G401 (cell line): ENCODE measurements at regions not wholly inside any gene's neighbourhood (a gene's known extent, or its start where the extent isn't known, plus 50 kb on each side); places are given as distances from the start of the nearest gene placed in this dataset.

Experiments used
- DNase-seq: peaks from one replicate; pipeline ENCODE4 v3.0.0-alpha.2; 2015; ENCODE audit warnings: low spot score
- in situ Hi-C: cut with HindIII; loops from 2 replicates; pipeline ENCODE4 v1.10.0; 2016; ENCODE audit warnings: low sequenced_read_pairs, mixed read lengths

DNA sequence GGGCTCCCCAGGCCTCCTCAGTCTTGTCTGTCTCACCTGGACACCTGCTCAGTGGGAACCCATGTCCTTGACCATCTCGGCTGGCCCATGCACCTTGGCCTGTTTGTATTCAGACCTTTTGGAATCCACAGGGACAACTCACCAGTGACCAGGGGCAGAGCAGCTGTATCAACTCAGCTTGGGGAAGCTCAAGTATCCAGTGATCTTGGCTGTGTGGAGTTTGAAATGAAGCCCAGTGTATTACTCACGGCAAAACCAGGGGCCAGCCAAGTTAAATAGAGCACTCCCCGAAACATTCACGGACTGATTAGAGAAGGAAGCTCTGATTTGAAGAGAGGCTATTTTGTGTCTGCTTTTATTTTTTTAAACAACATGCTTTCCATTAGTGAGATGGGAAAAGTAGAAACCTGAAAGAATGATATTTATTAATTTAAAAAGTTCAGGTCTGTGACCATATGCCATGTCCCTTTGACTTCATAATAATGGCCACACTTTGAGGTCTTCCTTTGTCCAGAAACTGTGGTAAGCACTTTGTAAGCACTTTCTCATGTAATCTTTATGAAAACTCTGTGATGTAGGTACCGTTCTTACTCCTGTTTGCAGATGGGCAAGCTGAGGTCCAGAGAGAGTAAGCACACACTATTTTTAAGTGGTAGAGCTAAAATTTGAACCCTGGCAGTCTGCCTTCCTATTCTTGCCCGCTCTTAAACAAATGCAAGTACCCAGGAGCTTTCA is 656.5 kb downstream of the BNC2 start:
- in situ Hi-C loops, result no loop called here
- DNase-seq, result no peak

DNA sequence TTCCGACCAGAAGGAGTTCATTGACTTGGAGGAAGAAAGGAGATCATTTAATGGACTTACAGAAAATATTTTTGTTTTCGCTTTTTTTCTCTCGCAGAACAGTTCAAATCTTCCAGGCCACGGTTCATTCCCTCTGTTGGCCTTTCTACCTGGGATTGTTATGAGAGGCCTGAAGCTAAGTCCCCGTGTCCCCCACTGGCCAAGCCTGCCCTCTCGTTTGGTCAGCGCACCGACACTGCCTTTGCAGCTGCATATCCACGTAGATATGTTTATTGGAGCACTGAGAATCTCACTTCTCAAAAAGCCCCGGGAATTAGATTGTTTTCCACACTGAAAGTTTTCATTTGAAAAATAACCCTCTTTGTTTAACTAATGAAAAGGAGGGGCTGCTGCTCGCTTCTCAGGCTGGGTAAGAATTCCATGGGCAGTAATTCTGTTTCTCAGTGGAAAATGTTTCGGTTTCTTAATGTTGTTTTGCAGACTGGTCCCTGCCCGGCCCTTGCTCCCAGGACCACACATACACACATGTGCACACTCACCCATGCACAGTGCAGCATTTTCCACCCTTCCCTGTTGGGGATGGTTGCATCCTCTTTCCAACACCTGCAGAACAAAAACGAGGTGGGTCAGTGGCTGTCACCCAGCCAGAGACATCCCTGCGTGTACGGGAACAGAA is 655.7 kb downstream of the BNC2 start:
- DNase-seq, result no peak
- in situ Hi-C loops, result no loop called here

DNA sequence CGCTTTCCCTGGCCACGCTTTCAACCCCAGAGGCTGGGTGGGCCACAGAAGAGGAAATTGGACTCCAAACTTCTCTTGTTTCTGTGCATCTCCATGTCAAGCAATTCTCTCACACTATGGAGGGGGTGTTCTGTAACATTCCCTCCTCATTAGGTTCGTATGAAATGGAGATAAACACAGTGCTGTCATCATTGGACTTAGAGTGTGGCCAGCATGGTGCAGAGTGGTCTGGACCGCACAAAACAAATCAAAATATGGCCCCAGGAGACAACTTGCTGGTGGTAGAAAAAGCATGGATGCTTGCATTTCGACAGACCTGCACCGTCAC is 655.2 kb downstream of the BNC2 start:
- in situ Hi-C loops, result no loop called here
- no peak for DNase-seq

DNA sequence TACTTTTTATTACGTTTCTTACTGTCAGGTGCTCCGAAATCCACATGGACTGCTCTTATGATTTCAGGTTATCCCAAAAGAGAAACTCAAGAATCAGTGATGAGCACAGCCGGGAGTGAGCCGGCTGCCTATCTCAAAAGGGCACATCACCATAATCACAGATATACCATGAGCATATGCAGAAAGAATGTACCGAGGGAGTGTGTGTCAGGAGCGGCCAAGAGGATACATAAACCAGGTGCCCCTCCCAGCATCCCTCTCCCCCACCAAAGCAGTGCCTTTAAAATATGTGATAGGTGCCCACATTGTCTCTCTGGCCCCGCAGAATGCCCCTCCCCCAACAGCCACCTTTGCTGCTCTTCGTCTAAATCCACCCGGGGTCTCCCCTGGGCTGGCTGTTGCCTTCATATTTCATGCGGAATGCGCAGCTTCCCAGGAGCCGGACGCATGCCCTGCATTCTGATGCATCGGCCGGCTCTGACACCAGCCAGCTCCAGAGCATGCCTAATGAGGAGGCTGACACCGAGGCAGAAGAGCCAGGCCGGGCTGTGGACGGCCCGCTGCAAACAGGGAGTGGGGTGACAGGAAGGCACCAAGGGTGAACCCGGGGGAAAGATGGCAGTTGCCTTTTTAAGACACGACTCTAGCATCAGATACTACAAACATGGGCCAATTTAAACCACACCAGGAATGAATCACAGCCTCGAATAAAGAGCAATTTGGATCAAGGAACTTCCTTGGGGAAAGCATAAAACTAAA is 652.3 kb downstream of the BNC2 start:
- DNase-seq, result no peak
- in situ Hi-C loops, result no loop called here

DNA sequence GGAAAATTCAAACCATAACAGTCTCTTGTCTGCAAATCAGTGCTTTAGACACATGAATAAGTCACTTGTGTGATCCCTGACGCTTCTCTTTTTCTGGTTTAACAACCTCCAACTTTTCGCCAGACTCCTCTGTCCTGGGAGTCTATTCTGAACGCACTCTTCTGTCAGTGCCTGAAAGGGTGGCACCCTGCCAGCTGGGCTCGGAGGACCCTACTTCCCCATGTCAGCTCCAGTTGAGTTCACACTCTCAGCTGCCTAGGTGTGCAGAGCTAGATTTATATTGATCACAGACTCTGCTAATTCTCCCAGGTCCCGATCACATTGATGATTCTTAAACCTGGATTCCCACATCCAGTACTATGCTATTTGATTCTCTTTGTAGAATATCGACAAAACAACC is 649.1 kb downstream of the BNC2 start:
- DNase-seq, result no peak
- in situ Hi-C loops, result no loop called here

DNA sequence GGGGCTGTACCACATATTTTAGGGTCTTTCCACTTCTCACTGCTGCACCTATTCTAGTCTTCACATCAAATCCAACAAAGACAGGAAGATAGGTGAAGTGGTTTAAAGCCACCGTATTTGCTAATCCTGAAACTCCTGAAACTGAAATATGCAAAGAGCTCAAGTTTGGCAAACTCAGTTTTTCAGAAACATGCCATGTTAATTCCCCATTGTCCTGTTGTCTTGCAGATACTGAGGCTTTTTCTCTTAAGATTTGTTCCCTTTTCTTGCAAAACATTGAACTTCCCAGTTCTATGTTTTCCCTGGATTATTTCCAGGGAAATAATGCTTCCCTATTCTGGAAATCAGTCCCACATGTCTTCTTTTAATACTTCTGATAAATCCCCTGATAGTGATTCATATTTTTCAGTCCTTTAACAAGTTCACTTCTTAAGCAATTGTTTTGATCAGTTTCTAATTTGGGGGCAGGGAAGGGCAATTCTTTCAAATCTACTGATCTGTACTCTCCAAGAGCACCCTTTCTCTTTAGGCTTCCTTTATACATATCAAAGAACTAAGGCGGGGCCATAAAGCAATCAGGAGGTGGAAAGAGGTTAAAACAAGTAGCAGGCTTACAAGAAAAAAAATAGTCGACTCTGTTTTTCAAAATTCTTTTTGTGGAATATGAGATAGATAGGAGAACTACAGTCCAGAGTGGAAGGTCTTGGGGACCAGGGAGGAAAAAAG is 648.5 kb downstream of the BNC2 start:
- in situ Hi-C loops, result no loop called here
- no peak for DNase-seq

DNA sequence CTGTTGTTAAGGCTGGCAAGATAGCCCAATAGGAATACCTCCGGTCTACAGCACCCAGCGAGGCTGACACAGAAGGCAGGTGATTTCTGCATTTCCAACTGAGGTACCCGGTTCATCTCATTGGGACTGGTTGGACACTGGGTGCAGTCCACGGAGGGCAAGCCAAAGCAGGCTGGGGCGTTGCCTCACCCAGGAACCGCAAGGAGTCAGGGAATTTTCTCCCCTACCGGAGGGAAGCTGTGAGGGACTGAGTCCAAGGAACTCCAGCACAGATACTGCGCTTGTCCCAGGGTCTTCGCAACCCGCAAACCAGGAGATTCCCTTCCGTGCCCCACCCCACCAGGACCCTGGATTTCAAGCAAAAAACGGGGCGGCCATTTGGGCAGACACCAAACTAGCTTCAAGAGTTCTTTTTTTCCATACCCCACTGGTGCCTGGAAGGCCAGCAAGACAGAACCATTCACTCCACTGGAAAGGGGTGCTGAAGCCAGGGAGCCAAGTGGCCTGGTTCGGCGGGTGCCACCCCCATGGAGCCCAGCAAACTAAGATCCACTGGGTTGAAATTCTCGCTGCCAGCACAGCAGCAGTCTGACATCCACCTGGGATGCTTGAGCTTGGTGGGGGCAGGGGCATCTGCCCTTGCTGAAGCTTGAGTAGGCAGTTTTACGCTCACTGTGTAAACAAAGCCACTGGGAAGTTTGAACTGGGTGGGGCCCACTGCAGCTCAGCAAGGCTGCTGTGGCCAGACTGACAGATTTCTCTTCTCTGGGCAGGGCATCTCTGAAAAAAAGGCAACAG is 647.2 kb downstream of the BNC2 start:
- in situ Hi-C loops, result no loop called here

DNA sequence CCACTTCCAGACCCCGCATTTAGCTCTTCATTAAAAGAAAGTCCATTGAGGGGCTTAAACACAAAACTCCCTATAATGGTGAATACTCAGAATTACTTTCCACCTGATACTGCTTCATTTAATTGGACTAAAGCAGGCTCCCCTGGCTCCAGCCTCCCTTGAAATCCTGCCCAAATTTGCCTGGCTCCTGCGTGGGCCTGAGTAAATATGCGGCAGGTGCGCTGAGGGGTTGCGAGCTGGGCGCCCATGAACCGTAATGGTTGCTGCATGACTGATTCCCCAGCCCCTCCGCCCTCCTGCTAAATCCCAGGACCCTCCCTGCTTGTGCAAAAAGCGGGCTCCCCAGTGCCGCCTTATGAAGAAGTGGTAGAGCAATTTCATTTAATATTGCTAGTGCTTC is 639.7 kb downstream of the BNC2 start:
- in situ Hi-C loops, result no loop called here
- DNase-seq, result no peak

More for the DNA sequence above, 647.2 kb downstream of the BNC2 start:
- no peak for DNase-seq

DNA sequence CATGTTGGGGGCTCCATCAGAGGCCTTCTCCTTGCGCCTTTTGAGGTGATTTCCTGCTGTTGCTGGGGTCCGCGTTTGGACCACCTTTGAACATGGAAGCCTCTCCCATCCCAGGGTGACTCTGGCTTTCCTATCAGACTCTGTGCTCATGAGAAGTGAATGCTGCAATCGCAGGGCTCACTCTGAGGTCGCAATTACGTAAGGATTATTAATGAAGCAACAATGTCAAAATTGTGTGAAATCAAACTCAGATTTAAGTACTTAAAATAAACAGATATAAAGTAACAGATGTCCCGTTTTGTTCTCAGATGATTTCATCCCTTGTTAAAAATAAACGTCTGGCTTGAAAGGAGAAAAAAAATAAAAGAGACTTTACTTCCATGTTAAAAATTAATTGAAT is 634.2 kb downstream of the BNC2 start:
- no peak for DNase-seq
- in situ Hi-C loops, result no loop called here

DNA sequence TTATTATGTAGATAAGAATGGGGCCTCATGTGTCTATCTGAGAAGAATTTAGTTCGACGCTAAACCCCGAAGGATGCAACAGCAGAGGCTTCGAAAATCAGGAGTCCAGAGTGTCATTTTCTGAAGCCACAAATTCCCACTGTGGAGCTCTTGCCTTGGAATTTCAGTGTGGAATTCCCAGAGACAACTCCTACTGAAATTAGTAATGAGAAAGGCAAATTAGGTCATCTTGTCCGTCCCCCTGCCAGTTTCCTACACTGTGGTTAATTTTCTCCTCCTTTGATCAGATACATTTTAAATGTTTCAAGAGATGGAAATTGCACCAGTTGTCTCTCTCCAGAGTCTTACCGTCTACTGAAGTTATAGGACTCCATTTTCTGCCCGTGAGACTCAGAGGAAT is 633.6 kb downstream of the BNC2 start:
- in situ Hi-C loops, result no loop called here
- DNase-seq, result no peak

DNA sequence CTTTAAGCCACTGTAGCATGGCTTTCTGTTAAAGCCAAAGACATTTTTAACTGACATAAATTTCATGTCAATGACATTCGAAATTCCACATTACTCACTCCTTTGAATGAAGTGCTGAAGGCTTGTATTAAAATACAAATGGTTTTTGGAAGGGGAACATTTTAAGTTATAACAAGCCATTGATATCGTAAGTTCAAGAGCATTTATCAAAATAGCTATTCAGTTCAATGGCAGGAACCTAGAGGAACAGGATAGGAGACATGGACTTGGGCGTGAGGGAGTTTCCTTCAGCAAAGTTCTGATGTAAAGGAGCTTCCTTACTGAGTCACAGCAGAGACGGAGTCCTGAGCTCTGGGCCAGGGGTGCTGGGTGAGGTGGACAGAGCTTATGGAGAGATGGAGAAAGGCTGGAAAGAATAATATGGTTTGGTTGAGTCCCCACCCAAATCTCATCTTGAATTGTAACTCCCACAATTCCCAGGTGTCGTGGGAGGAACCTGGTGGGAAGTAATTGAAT is 631.8 kb downstream of the BNC2 start:
- no peak for DNase-seq
- in situ Hi-C loops, result no loop called here

DNA sequence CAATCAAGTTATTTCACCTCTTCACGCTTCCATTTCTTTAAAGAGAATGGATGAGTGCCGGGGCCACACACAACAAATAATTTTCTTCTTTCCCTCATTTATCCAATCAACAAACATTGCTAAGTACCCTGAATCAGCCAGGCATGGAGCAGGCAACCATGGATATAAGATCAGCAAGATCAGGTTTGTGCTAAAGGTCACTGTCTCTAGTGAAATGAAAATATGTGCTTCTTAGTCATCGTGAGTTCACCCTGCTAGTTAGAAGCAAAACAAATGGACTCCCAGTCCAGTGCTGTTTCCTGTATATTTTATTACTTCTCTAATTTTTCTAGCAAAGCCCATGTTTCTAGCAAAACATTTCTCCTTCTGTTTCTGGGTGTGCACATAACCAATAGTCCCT is 629.2 kb downstream of the BNC2 start:
- in situ Hi-C loops, result no loop called here
- DNase-seq, result no peak

DNA sequence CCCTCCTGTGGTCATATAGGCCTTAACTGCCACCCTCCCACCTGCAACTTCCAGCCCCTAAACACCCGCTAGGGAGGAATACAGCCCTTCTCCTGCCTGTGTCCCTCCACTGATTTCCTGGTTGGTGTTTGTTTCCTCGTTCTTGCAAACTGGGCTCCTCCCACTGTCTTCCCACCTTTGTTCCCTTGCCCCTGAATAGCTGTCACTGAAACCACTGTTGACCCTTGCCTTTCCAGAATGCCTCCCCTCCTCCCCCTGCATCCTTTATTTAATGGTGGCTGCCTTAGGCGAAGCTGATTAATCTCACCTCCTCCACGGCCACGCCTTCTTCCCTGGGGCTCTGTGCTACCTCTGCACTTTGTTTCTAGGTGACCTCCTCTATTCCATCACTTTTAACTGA is 626.7 kb downstream of the BNC2 start:
- in situ Hi-C loops, result no loop called here
- DNase-seq, result no peak

DNA sequence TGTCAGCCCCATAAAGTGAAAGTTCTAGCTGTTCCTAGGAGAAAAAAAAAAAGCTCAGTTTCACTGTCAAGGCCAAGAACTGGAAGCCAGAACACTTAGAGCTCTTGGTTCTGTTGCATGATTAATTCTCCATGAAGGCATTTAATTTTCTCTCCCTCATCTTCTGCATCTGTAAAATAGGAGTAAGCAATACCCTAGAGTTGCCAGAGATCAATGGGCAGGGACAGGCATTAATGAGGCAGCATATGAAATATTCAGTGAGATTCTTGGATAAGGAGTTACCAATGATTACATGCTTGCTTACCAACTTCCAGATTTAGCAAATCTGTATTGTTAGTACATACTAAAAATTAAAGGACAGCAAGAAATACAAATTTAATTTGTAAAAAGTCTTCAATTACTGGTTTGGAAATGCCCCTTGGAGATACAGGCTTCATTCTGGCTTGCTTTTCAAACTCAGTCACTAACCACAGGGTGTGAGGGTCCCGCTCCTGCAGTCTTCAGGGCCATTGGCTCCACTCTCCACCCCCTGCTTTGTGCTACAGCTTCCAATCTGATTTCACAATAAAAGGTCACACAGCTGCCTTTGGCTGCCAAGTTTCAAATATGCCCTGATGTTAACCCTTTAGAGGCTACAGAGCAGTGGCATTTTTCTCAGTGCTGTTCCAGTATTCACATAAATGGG is 624.6 kb downstream of the BNC2 start:
- DNase-seq, result no peak
- in situ Hi-C loops, result no loop called here

DNA sequence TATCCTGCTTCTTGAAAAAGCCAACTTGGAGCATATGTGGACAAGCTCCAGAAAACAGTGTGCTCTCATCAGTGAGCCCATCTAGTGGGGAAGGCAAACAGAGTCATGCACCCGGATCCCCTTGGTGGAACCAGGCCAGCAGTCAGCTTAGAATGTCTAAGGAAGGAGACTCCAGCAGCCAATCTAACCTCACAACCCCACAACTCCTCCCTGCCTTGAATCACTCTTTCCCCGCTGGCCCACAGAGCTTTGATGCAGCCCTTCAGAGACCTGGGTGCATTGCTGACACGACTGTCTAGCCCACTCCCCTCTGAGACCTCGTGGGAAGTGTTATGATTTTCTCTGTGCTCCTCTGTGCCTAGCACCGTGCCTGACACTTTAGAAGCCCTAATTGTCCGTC is 623.7 kb downstream of the BNC2 start:
- DNase-seq, result no peak
- in situ Hi-C loops, result no loop called here

DNA sequence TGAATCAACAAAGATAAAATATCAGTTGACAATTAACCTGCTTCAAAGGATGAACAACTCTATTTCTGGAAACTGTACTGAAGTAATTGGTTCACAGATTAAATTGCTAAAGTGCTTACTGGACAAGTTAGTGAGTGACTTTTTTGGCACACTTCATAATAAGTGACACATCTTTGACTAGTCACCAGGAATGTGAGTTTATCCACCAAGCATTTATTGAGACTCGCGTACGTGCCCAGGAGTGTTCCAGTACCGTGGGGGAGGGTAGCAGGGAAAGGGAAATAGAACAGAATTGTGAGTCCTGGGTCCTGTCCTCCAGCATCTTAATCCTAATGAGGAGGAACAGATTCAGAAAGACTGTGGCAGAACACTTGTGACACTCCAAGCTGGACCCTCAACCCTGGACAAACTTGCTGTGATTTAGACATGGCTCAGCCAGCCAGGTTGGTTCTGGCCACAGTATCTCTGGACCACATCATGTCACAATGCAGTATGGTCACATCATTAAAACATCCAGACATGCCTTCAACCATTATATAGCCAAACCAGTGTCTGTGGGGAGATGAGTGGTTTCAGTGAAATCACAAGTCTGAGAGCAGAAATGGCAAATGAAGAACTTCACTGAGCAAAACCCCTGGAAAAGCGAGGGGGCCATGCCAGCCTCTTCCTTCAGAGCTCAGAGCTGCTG is 623.1 kb downstream of the BNC2 start:
- in situ Hi-C loops, result no loop called here
- no peak for DNase-seq

DNA sequence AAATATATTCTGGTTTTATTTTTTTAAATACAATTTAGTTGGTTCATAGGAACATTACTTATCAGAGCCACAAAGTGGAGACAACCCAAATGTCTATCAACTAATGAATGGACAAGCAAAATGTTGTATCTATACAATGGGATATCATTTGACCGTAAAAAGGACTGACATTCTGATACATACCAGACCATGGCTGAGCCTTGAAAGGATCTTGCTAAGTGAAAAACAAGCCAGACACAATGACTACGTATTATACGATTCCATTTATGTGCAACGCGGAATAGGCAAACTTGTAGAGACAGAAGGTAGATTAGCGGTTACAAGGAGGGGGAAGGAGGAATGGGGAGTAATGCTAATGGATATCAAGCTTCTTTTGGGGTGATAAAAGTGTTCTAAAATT is 621.6 kb downstream of the BNC2 start:
- in situ Hi-C loops, result no loop called here
- no peak for DNase-seq

DNA sequence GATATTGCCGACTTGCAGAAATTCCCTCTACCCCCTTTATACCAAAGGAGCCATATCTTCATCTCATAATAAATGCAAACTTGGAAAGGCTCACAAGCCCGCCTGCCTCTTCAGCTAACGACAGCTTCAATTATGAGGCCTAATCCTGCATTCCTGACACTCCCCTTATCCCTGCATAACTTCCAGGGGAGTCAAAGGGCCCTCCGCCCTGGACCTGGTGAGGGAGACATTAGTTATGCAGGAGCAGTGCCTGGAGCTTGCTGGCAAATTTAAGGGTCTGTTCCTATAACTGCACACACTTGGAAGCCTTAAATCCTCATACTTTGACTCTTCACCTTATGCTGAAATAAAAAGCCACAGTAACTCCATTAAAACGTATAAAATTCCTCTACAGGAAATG is 617.9 kb downstream of the BNC2 start:
- in situ Hi-C loops, result no loop called here
- DNase-seq, result no peak
